CD1c-positive myeloid dendritic cell (primary cell): ENCODE measurements at regions not wholly inside any gene's neighbourhood (a gene's known extent, or its start where the extent isn't known, plus 50 kb on each side); places are given as distances from the start of the nearest gene placed in this dataset.
A peak's percentile ranks its signal among the peaks of the same experiment; 100 is the strongest.
"Not testable (repeated sequence)": the region's sequence is repeated elsewhere in the genome, so short reads cannot be mapped to it uniquely, and the experiment has no call there.

Experiments
- DNase-seq: peaks from one replicate; pipeline ENCODE4 v3.0.0-alpha.2; 2016; ENCODE audit errors: extremely low spot score

DNA sequence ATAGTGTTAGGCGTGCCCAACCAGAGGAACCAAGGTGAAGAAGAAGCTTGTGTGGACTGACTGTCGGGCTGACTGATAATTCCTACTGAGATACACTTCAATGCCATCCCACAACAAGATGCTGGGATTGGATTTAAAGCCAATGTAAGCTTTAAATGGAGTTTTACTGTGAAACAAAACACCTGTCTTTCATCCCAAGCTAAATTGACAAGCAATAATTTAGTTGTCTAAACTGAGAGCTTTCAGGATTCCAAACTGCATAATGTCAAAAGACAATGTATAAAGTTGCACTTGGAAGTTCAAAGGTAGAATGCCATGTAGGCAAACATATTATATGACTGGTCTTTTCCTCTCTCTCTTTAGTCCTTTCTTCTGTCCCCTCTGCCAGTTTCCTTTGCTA lies 1025.3 kb upstream of the FANCL start:
- DNase-seq, result no peak

- no peak for DNase-seq
These were observed 1018.8 kb upstream of the FANCL start for GRCh38 chr2:59259913-59260312.

GRCh38 chr2:59256290-59256689 lies 1015.2 kb upstream of the FANCL start:
- no peak for DNase-seq

DNA sequence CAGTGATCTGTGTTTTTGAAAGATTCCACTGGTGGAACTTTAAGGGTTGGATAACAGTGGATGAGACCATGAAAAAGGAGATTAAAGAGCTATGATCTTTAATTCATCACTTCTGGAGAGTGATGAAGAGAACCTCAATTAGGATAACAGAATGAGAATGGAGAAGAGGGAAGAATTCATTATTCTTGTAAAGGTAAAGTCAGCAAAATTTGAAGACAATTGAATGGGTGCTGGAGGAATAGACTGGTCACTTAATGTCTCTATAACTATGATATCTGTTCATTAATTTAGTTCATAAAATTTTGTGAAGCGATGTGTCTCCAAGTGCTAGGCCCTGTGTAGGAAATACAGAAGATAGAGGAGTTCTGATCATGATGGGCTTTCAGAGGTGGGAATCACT lies 1013.2 kb upstream of the FANCL start:
- DNase-seq, result no peak

DNA sequence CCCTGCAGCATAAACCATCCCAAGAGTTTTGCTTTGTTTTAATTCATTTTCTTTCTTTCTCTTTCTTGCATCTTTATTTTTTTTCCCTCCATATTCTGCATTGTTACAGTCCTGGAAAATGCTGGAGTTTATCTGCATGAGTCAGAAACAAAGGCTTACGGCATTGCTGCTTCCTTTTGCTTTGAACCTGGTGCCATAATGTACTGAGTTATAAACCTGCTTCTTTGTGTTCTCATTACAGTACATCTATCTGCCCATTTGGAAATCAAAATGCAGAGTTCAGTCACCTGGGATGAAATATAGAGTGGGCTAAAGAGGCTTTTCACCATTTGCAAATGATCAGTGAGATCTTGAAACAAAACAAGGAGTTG lies 1009.2 kb upstream of the FANCL start:
- no peak for DNase-seq

DNA sequence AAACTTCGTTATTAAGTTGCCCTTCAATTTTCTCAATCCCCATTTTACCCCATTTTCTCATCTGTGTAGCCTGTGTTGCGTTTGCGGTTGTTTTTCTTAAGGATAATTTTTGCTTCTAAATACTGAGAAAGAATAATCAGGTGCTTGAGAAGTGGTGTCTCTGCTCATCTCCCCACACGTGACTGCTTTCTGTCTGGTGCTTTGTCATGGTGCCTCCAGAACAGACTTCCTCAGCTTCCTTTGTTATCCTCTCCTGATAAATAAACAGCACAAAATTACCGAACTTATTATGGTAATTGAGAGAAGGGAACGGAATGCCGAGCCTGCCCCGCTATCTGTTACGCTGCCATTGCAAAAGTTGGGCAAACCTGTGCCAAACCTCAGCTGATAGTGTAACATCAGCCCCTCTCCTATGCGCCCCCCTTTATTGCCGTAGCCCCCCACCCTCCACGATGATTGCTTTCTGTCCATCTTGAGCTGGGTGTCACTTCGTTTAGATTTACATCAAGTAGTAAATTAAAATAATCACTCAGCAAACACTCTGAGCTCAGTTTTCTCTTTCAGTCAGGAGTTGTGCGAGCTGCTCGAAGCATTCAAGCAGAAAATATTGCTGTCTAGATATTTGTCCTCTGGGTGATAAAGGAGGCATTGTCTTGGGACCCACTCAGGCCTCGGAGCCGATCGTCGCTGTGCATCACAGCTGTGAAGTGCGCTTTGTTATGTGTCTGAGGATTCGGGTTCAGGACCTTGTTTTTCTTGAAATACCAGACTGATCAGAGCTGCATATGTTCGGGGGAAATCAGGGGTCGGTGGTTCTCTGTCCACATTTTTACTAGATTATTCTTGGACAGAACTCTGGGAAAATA lies 1008.5 kb upstream of the FANCL start:
- DNase-seq, result no peak

DNA sequence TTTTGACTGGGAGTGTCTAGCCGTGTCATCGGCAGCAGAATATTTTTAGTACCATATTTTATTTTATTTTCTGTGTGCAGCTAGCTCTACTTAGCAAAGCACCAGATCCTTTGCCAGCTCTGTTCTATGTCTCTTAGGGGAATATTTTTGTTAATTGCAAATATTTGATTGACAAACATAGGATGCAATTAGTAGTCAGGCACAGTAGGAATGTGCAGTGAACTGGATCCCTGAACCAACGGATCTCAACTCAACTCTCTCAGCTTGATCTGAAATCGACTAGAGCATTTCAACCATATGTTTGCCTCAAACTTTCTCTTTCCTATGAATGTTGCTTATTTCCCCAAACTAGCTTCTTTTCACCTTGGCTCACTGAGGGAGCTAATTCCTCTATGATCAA lies 998.0 kb upstream of the FANCL start:
- no peak for DNase-seq

- DNase-seq, result no peak
These were observed 996.2 kb upstream of the FANCL start for GRCh38 chr2:59237311-59237710.

DNA sequence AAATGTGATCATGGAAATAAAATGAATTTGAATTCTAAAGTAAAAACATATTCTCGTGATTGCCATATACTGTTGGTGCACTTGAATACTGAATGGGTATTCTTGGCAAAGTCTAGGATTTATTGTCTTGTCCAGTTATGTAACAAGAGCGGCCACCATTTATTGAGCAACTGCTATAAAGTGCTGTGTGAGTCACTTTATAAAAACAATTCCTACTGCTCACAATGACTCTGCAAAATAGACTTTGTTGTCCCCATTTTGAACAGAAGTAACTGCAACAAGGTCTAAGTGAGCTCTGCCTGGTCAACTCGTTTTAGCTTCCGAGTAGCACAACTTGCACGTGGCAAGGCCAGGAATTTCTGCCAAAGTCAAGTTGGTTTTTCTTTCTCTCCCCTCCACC lies 995.6 kb upstream of the FANCL start:
- DNase-seq, result no peak

GRCh38 chr2:59233920-59234319 lies 992.8 kb upstream of the FANCL start:
- no peak for DNase-seq

- DNase-seq, result no peak
These were observed 992.3 kb upstream of the FANCL start for GRCh38 chr2:59233448-59233847.

GRCh38 chr2:59232394-59233165 lies 991.5 kb upstream of the FANCL start:
- DNase-seq, result peak; percentile 6

GRCh38 chr2:59226362-59226761 lies 985.2 kb upstream of the FANCL start:
- DNase-seq, result not testable (repeated sequence)

GRCh38 chr2:59223742-59224141 lies 982.6 kb upstream of the FANCL start:
- no peak for DNase-seq

DNA sequence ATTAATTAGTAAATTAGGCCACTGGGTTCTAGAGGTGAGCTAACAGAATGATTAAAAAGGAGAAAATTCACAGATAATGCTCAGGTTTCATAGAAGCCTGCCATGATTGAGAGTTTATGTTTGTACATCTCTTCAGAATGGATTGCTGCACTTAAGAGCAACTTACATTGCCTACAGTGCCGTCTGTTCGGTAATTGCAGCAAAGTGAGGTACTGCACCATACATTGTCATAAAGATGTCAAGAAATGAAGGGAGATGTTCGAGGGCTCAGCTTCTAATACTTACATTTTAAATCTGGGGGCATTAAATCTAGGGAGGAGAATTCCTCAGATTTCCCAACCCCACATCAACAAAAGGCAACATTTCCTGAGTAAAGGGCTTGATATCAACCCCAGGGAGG lies 976.2 kb upstream of the FANCL start:
- DNase-seq, result no peak

GRCh38 chr2:59206361-59206760 lies 965.2 kb upstream of the FANCL start:
- DNase-seq, result no peak

DNA sequence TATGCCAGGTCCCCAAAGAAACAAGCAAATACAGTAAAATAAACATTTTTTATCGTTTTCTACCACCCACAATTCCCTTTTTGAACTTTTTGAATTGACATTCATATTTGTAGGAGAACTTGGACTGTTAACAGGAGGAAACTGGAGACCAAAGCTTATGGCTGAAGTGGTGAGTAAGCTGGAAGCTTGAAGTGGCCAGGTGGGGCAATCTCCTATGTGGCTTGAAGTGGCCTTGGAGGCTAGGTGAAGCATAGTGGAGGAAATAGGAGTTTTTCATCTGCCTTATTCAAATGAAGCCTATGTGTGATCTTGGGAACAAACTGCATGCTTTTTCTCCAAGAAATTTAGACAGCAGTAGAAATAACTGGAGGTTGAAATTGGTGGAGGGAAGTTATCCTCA lies 962.9 kb upstream of the FANCL start:
- DNase-seq, result no peak

- no peak for DNase-seq
These were observed 955.4 kb upstream of the FANCL start for GRCh38 chr2:59196491-59196890.

DNA sequence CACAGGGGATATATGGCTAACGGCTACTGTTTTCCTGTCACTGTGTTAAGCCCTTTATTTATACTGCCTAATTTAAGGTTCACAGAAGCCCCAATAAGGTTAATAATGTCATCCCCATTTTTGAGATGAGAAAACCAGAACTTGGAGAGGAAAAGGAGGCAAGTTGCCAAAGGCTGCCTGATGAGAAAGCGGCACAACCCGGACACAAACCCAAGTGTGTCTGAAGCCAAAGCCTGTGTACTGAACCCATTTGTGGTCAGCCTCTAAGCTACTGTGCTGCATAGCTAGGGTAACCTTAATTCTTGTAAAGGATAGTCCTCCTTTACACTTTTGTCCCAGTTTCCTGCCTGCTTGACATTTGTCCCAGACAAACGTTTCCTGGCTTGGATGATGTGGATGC lies 954.7 kb upstream of the FANCL start:
- DNase-seq, result no peak

DNA sequence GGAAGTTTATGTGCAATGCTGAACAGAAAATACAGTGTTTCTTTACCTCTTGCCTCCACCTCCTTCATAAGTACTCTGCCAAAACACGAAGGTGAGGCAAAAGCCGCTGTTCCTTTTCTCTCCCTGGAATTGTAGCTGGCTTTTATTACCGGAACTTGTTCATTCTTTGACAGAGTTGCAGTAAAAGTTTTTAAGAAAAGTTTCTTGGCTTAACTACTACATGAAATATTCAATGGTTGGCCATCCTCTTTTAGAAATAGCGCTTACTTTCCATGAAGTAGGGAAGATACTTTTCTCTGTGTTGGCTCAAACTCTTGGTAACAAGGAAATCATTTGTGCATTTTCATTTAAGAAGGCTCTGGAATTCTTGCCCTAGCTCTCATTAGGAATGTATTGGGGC lies 950.7 kb upstream of the FANCL start:
- DNase-seq, result no peak

DNA sequence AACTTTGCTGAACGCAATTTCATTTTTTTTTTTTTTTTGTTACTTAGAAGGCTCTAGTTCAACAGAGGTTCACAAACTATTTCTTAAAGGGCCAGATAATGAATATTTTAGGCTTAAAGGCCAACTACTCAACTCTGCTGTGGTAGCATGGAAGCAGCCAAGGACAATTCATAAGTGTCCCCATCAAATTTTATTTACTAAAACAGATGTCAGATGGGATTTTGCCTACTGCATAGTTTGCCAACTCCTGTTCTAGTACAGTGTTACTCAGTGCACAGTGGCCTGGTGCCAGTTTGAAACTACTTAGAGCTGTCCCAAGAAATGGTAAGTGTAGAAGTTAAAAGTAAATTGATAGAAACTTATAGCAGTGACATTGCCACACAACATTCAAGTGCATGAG lies 949.4 kb upstream of the FANCL start:
- no peak for DNase-seq

DNA sequence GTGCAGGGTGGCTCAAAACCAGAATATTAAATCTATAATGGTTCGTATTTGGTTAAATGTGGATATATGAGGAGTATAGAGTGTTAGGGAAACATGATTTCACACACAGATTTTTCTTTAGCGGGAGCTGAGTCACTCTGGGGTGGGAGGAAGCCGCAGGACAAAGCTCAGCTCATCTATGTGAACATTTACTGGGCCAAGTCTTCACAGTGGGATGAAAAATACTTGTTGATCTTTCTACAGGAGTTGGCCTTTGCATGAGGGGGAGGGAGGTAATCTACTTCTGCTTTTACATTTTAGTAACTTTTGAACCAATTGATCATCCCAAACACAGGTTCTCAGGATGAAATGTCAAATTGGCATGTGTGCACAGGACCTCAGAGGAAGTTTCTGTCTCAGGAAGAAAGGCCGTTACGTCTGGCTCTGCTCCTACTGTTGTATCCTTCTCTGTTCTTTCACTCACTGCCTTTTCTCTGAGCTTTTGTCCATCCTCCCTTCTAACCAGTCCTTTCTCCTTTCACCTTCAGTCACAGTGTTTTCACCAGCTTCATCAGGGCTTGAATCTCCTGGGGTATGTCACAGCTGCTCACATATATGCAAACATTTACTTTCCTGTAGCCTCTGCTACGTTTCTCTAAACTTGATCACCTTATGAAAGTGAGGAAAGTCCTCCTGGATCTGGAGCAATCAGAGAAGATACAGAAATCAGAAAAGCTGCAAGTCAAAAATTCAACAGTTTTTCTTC lies 943.3 kb upstream of the FANCL start:
- DNase-seq, result no peak

DNA sequence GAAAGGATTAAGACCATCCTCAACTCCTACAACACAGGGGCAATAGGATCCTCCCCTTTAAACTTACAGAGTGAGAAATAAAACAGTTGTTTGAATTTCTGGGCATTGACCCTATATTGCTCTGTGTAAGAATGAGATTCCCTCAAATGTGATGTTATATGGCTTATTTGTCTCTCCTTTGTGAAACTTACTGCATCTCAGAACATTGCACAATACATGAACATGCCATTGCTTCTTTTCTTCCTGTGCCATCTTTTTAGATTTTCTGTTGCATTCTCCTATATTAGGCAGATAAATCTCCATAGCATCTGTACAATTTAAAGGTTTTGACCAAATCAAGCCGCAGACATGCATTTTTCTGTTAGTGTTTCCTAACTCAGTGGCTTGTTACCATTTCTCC lies 941.9 kb upstream of the FANCL start:
- no peak for DNase-seq
